BJ (cell line): ENCODE measurements at regions not wholly inside any gene's neighbourhood (a gene's known extent, or its start where the extent isn't known, plus 50 kb on each side); places are given as distances from the start of the nearest gene placed in this dataset.

Experiments used
- CTCF ChIA-PET: fragments of 350-600 bp; formaldehyde crosslinking; extraction: SDS; loops from one replicate; lab custom pipeline; 2021; ENCODE audit warnings: antibody characterized with exemption, inconsistent platforms; lab: Yijun Ruan, JAX
- POLR2A ChIA-PET: fragments of 300-600 bp; sonication (Branson Sonifier 250); formaldehyde crosslinking; extraction: SDS; loops from one replicate; lab custom pipeline; 2021; ENCODE audit warnings: antibody characterized with exemption; lab: Charles Lee
- DNase-seq: peaks from one replicate; pipeline ENCODE4 v3.0.0-alpha.2; 2011; ENCODE audit warnings: low read depth
- H3K27me3 ChIP-seq: 2 replicates; pipeline ENCODE4 v1.6.0; 2011; ENCODE audit warnings: low read length; ENCODE audit not compliant: control insufficient read depth, insufficient read depth
- H3K36me3 ChIP-seq: 2 replicates; pipeline ENCODE4 v1.5.1; 2011; ENCODE audit warnings: low read length; ENCODE audit not compliant: control insufficient read depth, insufficient read depth
- H3K4me3 ChIP-seq: 2 replicates; pipeline ENCODE4 v1.5.1; 2011; ENCODE audit warnings: low read depth, mild to moderate bottlenecking, control low read depth, low read length
- TF ChIP-seq, protein P1 (sequence below): IDR thresholded peaks from 2 replicates; pipeline ENCODE4 v1.5.1; 2011; ENCODE audit warnings: low read depth, mild to moderate bottlenecking, control low read depth, inconsistent platforms, low read length, moderate library complexity; ENCODE audit not compliant: insufficient read depth

DNA sequence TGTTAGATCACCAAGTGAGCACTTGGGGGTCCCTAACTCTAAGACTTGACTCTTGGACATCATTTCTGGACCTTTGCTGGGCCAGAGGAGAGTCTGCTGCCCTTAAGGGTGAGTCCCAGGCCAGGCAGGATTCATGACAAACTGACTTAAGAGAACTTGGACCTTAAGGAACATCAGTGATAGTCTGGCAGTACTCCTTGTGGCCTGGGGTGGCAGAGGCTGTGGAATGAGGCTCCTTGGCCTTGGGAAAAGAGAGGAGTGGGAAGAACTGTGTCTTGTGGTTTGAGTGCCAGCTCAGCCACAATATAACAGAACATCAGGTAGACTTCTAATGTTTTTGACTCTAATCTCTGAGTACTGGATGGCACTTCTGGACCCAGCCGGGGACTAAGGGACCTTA is 478.7 kb downstream of the MEI4 start:
- CTCF ChIA-PET = no interaction called here
- H3K4me3 ChIP-seq = no peak overlapping the region
- H3K27me3 ChIP-seq = no peaks in the 10 kb centered on the region
- POLR2A ChIA-PET = no interaction called here
- H3K36me3 ChIP-seq = no peaks in the 10 kb centered on the region
- TF ChIP-seq, protein P1, sequence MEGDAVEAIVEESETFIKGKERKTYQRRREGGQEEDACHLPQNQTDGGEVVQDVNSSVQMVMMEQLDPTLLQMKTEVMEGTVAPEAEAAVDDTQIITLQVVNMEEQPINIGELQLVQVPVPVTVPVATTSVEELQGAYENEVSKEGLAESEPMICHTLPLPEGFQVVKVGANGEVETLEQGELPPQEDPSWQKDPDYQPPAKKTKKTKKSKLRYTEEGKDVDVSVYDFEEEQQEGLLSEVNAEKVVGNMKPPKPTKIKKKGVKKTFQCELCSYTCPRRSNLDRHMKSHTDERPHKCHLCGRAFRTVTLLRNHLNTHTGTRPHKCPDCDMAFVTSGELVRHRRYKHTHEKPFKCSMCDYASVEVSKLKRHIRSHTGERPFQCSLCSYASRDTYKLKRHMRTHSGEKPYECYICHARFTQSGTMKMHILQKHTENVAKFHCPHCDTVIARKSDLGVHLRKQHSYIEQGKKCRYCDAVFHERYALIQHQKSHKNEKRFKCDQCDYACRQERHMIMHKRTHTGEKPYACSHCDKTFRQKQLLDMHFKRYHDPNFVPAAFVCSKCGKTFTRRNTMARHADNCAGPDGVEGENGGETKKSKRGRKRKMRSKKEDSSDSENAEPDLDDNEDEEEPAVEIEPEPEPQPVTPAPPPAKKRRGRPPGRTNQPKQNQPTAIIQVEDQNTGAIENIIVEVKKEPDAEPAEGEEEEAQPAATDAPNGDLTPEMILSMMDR = no peak
- DNase-seq = no peak

DNA sequence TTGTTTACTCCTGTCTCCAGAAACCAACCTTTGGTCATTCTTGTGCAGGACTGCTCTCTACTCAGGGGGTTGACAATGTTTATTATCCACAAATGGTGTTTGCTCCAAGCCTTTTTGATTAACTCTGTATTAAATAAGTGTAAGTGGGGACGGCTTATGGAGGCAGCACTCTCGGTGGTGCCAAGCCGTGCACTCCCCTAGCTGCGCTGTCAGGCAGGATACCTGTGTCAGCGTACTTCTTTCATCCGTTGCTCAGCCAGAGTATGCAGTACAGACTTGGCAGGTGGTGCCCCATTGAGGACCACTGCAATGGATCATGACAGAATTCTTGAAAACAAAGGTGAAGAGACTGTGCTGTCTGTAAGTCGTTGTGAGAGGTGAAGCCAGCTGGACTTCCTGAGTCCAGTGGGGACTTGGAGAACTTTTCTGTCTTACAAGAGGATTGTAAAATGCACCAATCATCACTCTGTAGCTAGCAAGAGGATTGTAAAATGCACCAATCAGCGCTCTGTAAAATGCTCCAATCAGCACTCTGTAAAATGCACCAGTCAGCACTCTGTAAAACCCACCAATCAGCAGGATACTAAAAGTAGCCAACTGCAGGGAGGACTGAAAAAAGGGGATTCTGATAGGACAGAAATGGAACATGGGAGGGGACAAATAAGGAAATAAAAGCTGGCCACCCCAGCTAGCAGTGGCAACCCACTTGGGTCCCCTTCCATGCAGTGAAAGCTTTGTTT is 480.0 kb downstream of the MEI4 start:
- ChIA-PET POLR2A (no interaction called here), CTCF (interaction anchor here (0.7 kb wide), 1 partner anchor 569 kb away, joined by 3 read pairs; no protein-coding TSS in a partner anchor)
- Histone ChIP-seq H3K4me3 (no peak overlapping the region), H3K36me3 (no peaks in the 10 kb centered on the region), H3K27me3 (no peaks in the 10 kb centered on the region)
- TF ChIP-seq, protein P1 = no peak
- DNase-seq = no peak

DNA sequence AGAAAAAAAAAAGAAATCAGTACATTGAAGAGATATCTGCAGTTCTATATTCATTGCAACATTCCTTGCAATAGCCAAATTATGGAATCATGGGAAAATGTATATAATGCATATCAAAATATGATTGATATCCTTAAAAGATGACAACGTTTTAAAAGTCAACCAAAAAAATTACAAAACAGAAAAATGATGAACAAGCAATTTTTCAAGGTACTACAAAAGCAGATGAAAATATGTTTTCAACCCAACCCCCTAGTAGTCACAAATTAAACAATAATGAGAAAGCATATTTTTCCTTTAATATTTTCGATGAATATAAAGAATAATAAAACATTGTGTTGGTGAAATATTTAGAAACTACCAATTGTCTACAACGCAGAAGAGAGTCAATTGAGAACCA is 497.6 kb downstream of the MEI4 start:
- Histone ChIP-seq H3K4me3 (no peak overlapping the region), H3K27me3 (no peaks in the 10 kb centered on the region), H3K36me3 (no peaks in the 10 kb centered on the region)
- TF ChIP-seq, protein P1 = no peak
- no peak for DNase-seq
- ChIA-PET POLR2A (no interaction called here), CTCF (no interaction called here)

DNA sequence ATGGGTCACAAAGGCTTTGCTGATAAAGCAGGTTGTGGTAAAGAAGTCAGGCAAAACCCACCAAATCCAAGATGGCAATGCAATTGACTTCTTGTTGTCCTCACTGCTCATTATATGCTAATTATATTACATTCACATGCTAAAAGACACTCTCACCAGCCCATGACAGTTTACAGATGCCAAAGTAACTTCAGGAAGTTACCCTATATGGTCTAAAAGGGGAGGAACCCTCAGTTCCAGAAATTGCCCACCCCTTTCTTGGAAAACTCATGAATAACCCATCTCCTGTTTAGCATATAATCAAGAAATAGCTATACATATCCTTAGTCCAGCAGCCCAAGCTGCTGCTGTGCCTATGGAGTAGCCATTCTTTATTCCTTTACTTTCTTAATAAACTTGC is 501.1 kb downstream of the MEI4 start:
- POLR2A ChIA-PET = no interaction called here
- no peak for DNase-seq
- H3K27me3 ChIP-seq = no peaks in the 10 kb centered on the region
- CTCF ChIA-PET = no interaction called here
- TF ChIP-seq, protein P1 = no peak
- H3K36me3 ChIP-seq = no peaks in the 10 kb centered on the region
- no peak overlapping the region for H3K4me3 ChIP-seq

DNA sequence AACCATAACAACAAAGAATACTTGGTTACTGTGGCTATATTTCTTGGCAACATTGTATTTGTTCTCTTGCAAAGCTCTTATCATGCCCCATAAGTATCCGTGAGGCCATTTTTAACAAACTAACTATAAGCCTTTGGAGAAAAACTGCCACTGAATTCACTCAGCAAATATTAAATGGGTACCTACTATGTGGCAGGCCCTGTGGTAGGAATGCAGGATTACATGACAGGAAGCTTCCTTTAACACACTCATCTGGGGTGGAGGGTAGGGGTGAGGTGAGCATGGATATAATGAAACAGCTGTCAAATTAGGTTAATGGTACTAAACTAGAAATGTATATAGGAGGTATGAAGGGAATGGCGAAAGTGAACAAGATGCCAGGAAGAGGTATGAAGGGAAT is 504.8 kb downstream of the MEI4 start:
- H3K36me3 ChIP-seq = no peaks in the 10 kb centered on the region
- ChIA-PET POLR2A (no interaction called here), CTCF (interaction anchor here (0.6 kb wide), 1 partner anchor 551 kb away, joined by 3 read pairs; no protein-coding TSS in a partner anchor)
- no peaks in the 10 kb centered on the region for H3K27me3 ChIP-seq
- no peak overlapping the region for H3K4me3 ChIP-seq
- TF ChIP-seq, protein P1 = no peak
- no peak for DNase-seq
